GM21390 (cell line): ENCODE measurements at regions not wholly inside any gene's neighbourhood (a gene's known extent, or its start where the extent isn't known, plus 50 kb on each side); places are given as distances from the start of the nearest gene placed in this dataset.

Experiments
- ATAC-seq: cut with Tn5 transposase; IDR thresholded peaks from one replicate; pipeline ENCODE4 v1.9.1; 2021; ENCODE audit not compliant: unreplicated experiment

DNA sequence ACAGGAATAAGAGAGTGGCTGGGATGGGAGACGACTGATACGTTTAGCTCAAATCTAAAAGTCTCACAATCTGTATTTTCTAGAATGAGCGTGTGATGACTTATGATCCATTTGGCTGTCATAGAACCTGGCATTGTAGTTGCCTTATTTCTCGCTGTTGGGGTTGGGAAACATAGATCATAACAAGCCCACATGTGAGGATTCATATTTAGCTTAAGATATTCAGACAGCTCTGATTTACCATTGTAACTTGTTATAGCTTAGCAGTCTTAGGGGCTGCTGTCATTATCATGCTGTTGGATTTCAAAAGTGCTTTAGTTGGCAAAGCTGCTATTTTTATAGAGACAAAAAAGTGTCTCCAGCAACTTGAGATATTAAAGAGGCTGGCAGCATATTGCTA is 871.3 kb downstream of the ZPLD1 start:
- ATAC-seq: no peak

GRCh38 chr3:103308921-103309320 is 874.1 kb downstream of the ZPLD1 start:
- no peak for ATAC-seq

DNA sequence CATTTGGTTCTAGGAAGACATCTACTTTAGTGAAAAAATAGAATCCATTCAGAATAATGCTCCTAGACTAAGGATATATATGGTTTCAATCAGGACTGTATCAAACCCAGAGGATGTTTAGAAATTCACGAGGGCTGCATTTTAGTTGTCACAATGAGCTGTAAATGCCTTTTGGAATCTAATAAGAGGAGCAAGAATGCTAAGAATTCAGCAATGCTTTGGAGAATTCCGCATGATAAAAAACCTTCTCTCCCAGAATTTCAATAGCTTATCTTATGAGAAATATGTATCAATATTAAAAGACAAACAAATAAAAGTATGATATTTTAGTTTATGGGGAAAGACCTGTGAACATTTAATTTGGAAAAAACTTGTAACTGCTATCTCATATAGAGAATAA is 885.1 kb downstream of the ZPLD1 start:
- no peak for ATAC-seq

DNA sequence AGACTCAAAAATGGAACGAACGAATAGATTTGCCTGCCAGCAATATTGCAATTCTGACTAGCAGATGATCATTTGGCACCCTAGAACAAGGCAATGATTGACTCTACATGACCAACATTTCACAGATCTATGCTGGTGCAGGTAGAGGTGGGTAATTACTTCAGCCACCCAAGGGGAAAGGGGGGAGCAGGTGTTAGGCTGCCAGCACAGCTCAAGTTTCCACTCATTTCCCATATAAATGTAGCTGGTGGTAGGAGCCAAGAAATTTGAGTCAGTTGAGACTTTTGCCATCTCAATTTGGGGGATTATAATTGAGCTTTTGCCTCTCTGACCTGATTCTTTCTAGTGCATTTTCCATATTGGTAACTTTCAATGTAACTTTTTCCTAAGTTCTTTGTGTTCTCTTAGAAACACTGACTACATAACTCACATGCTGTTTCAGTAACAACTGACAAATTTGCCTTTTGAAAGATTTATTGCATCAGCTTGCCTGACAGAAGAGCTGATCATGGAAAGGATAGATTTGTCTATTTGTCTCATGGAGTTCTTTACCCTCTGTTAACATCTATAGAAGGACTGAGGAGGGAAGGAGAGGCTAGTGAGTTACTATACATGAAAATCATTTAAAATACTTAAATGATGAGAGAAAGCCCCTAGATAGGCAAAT is 902.5 kb downstream of the ZPLD1 start:
- no peak for ATAC-seq

- ATAC-seq: no peak
These were observed 906.3 kb downstream of the ZPLD1 start for GRCh38 chr3:103341078-103341606.

- ATAC-seq: no peak
These were observed 907.5 kb downstream of the ZPLD1 start for GRCh38 chr3:103342205-103342731.

GRCh38 chr3:103349760-103350159 is 914.9 kb downstream of the ZPLD1 start:
- ATAC-seq: no peak

GRCh38 chr3:103365467-103365866 is 930.7 kb downstream of the ZPLD1 start:
- no peak for ATAC-seq

GRCh38 chr3:103367481-103367880 is 932.7 kb downstream of the ZPLD1 start:
- no peak for ATAC-seq

DNA sequence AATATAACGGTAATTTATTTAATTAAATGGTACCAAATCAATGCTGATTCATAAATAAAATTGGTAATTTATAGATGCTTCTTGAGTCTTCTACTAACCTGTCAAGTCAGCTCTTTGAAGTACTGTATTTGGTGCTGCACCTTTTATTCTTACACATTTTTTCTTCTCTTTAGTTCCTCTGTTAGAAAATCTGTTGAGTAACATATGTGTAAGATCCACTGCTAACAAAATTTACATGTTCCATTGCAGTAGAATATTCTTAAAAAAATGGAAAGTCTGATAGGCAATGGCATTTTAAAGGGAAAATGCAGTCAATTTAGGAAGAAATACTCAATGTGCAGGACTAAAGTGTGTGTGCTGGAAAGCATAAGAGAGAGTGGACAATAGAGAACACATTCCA is 936.6 kb downstream of the ZPLD1 start:
- no peak for ATAC-seq

- ATAC-seq: no peak
These were observed 937.2 kb downstream of the ZPLD1 start for GRCh38 chr3:103372031-103372430.

GRCh38 chr3:103380391-103380790 is 945.6 kb downstream of the ZPLD1 start:
- ATAC-seq: no peak

- no peak for ATAC-seq
These were observed 946.7 kb downstream of the ZPLD1 start for GRCh38 chr3:103381296-103382079.

- no peak for ATAC-seq
These were observed 951.3 kb downstream of the ZPLD1 start for GRCh38 chr3:103385961-103386656.

GRCh38 chr3:103388214-103388613 is 953.4 kb downstream of the ZPLD1 start:
- ATAC-seq: no peak

DNA sequence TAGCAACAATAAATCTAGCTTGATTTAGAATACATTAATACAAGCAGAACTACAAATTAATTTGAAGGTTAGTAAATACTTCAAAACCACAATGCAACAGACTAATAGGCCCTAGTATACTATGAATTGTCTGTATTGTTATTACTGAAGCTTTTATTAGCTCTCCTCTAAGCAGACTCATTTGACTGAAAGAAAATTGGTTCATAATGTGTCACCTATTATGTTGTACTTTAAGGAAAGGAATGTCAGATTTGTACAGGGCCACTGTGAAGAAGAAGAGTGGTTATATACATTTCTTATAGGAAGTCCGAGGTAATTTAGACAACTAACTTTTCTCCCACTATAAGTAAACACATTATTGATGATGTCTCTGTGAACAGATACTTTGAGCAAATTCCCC is 954.5 kb downstream of the ZPLD1 start:
- ATAC-seq: no peak

- ATAC-seq: no peak
These were observed 958.8 kb downstream of the ZPLD1 start for GRCh38 chr3:103393395-103394186.

DNA sequence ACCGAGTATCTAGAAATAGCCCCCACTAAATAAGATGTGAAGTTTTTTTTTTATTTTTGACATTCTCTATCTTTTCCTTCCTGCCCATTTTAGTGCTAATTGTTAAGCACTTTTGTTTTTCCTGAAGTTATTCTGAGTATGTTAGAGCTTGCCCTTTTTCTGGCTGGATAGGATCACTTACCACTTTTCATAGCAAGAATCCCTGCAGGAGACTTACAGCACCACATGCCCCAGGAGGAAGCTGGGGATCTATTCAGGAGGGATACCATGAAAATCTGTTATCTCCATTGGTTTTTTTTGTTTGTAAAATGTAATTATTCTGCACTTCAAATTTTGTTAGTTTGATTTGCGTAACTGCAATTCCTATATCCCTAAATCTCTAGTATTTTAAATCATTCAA is 968.4 kb downstream of the ZPLD1 start:
- ATAC-seq: no peak

GRCh38 chr3:103406320-103406850 is 971.6 kb downstream of the ZPLD1 start:
- no peak for ATAC-seq

GRCh38 chr3:103410231-103410630 is 975.4 kb downstream of the ZPLD1 start:
- ATAC-seq: no peak
